Keratinocyte (primary cell): ENCODE measurements at regions not wholly inside any gene's neighbourhood (a gene's known extent, or its start where the extent isn't known, plus 50 kb on each side); places are given as distances from the start of the nearest gene placed in this dataset.

ENCODE experiments used
- DNase-seq: peaks from one replicate; pipeline ENCODE4 v3.0.0-alpha.2; 2011; ENCODE audit warnings: low read depth, missing footprints, low spot score
- FAIRE-seq: peaks from 2 replicates; lab custom pipeline; 2011; peaks lifted over from hg19 to GRCh38; lab: Jason Lieb, UNC
- H2AFZ ChIP-seq: 2 replicates; pipeline ENCODE4 v1.6.0; 2012; ENCODE audit warnings: low read length, control low read depth, inconsistent platforms; ENCODE audit not compliant: control insufficient read depth
- H3K27ac ChIP-seq: 2 replicates; pipeline ENCODE4 v1.5.1; 2011; ENCODE audit warnings: low read length; ENCODE audit not compliant: control insufficient read depth, insufficient read depth
- H3K27me3 ChIP-seq: 3 replicates; pipeline ENCODE4 v1.6.0; 2011; ENCODE audit warnings: low read length; ENCODE audit not compliant: control insufficient read depth, insufficient read depth; ENCODE audit errors: extremely low read depth
- H3K36me3 ChIP-seq, 2 experiments: 2 replicates in 1 of 2; 3 replicates in 1 of 2; pipeline ENCODE4 v1.5.1; 2011; ENCODE audit warnings: low read length in 2 of 2, mild to moderate bottlenecking in 1 of 2; ENCODE audit not compliant: control insufficient read depth in 2 of 2, insufficient read depth in 2 of 2; ENCODE audit errors: extremely low read depth in 1 of 2
- H3K4me1 ChIP-seq: 3 replicates; pipeline ENCODE4 v1.5.1; 2011; ENCODE audit warnings: low read length; ENCODE audit not compliant: control insufficient read depth, insufficient read depth; ENCODE audit errors: extremely low read depth
- H3K4me2 ChIP-seq: 3 replicates; pipeline ENCODE4 v1.6.0; 2011; ENCODE audit warnings: low read depth, low read length; ENCODE audit not compliant: control insufficient read depth, insufficient read depth; ENCODE audit errors: extremely low read depth
- H3K4me3 ChIP-seq, 3 experiments: fragments of 200-600 bp in 1 of 3; sonication (generic) in 1 of 3; 2 replicates in 2 of 3; 3 replicates in 1 of 3; pipeline ENCODE4 v1.5.1; 2011 to 2016; ENCODE audit warnings: low read length in 3 of 3, mild to moderate bottlenecking in 3 of 3, control low read depth in 2 of 3, inconsistent platforms in 1 of 3, low read depth in 1 of 3, mixed read lengths in 1 of 3, mixed run types in 1 of 3, moderate library complexity in 1 of 3; ENCODE audit not compliant: control insufficient read depth in 2 of 3, insufficient read depth in 2 of 3; ENCODE audit errors: extremely low read depth in 1 of 3
- H3K79me2 ChIP-seq: 2 replicates; pipeline ENCODE4 v1.6.0; 2012; ENCODE audit warnings: low read length; ENCODE audit not compliant: control insufficient read depth, insufficient read depth
- H3K9ac ChIP-seq: 3 replicates; pipeline ENCODE4 v1.6.0; 2011; ENCODE audit warnings: low read length; ENCODE audit not compliant: control insufficient read depth, insufficient read depth; ENCODE audit errors: extremely low read depth
- H3K9me1 ChIP-seq: 3 replicates; pipeline ENCODE4 v1.6.0; 2011; ENCODE audit warnings: low read length; ENCODE audit not compliant: control insufficient read depth, insufficient read depth; ENCODE audit errors: extremely low read depth
- H3K9me3 ChIP-seq: 2 replicates; pipeline ENCODE4 v1.5.1; 2012; ENCODE audit warnings: low read depth, low read length; ENCODE audit not compliant: control insufficient read depth
- H4K20me1 ChIP-seq: 3 replicates; pipeline ENCODE4 v1.6.0; 2011; ENCODE audit warnings: low read length; ENCODE audit not compliant: control insufficient read depth, insufficient read depth; ENCODE audit errors: extremely low read depth
- EZH2 ChIP-seq: IDR thresholded peaks from one replicate; pipeline ENCODE4 v1.6.1; 2012; ENCODE audit warnings: inconsistent platforms, mild to moderate bottlenecking, low read length, moderate library complexity
- dilution Hi-C: fragments of 300-500 bp; cut with MboI; formaldehyde crosslinking; loops from one replicate; pipeline ENCODE4 v1.7.0; 2020; ENCODE audit warnings: low sequenced_read_pairs; ENCODE audit not compliant: extremely low pct_ligation_motif_present
- TF ChIP-seq, protein P1 (sequence below), 3 experiments: IDR thresholded peaks in 1 of 3; conservative IDR thresholded peaks in 1 of 3; optimal IDR thresholded peaks in 1 of 3; 2 replicates in 2 of 3; 3 replicates in 1 of 3; pipeline versions ENCODE3 to v1.5.1; 2011; ENCODE audit warnings: low read length in 3 of 3, mild to moderate bottlenecking in 3 of 3, moderate library complexity in 2 of 3, control low read depth in 1 of 3, inconsistent platforms in 1 of 3; ENCODE audit not compliant: insufficient read depth in 2 of 3; ENCODE audit errors: extremely low read depth in 1 of 3

DNA sequence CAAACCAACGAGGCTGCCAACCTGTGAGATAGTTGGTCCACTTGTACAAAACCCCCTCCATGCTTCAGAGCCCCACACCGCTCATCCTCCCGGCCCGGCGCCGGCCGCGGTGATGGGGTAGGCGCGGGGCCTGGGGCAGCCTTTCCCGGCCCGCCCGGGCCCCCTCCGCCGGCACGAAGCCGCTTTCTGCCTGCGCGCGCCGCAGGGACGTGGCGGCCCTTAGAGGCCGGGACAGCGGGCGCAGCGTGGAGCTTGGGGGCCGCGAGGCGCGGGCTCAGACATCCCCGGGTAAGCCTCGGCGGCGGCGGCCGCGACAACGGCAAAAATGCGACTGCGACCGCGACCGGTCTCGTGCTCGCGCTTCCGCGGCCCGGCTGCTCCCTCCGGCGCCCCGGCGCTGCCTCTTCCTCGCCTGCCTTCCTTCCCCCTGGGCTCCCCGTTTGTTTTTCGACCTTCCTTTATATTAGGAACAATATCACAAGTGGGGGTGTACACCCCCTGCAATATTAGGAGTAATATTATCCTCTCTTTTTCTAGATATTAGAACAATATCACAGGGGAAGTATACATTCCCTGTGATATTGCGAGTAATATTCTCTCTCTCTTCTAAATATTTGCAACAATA lies 53.9 kb upstream of the CEACAM21 start:
- DNase-seq = no peak
- FAIRE-seq = no peak
- H3K4me1 ChIP-seq = no peaks in the 10 kb centered on the region
- no peak overlapping the region for H2AFZ ChIP-seq
- no peak overlapping the region for H3K4me3 ChIP-seq
- no peaks in the 10 kb centered on the region for H3K79me2 ChIP-seq
- no peak overlapping the region for H3K4me2 ChIP-seq
- no peak overlapping the region for H3K27ac ChIP-seq
- peaks cover 22% of the 10 kb centered on the region for H3K27me3 ChIP-seq
- no peak overlapping the region for H3K9ac ChIP-seq
- H4K20me1 ChIP-seq = no peaks in the 10 kb centered on the region
- no peaks in the 10 kb centered on the region for H3K9me3 ChIP-seq
- dilution Hi-C loops = no loop called here
- H3K9me1 ChIP-seq = no peaks in the 10 kb centered on the region
- TF ChIP-seq EZH2 = peak; percentile 78
- TF ChIP-seq, protein P1, sequence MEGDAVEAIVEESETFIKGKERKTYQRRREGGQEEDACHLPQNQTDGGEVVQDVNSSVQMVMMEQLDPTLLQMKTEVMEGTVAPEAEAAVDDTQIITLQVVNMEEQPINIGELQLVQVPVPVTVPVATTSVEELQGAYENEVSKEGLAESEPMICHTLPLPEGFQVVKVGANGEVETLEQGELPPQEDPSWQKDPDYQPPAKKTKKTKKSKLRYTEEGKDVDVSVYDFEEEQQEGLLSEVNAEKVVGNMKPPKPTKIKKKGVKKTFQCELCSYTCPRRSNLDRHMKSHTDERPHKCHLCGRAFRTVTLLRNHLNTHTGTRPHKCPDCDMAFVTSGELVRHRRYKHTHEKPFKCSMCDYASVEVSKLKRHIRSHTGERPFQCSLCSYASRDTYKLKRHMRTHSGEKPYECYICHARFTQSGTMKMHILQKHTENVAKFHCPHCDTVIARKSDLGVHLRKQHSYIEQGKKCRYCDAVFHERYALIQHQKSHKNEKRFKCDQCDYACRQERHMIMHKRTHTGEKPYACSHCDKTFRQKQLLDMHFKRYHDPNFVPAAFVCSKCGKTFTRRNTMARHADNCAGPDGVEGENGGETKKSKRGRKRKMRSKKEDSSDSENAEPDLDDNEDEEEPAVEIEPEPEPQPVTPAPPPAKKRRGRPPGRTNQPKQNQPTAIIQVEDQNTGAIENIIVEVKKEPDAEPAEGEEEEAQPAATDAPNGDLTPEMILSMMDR (optimal IDR thresholded peaks at IDR 0.05 in 1 of 3, IDR thresholded peaks at IDR 0.05 in 1 of 3, conservative IDR thresholded peaks at IDR 0.05 in 1 of 3; ENCODE audit: extremely low read depth in 1 of 3, insufficient read depth in 2 of 3, low read length in 3 of 3) = no peak
- no peaks in the 10 kb centered on the region for H3K36me3 ChIP-seq

DNA sequence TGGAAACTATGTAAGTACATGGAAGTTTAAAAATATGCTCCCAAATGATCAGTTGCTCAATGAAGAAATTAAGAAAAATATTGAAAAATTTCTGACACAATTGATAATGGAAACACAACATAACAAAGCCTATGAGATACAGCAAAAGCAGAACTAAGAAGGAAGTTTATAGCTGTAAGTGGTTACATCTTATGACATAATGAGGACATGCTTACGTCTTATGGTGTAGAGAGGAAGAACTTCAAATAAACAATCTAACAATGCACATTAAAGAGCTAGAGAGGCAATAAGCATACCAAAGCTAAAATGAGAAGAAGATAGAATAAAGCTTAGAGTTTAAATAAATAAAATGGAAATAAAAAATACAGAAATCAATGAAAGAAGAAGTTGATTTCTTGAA lies 50.0 kb upstream of the CEACAM21 start:
- TF ChIP-seq, protein P1 (optimal IDR thresholded peaks at IDR 0.05 in 1 of 3, IDR thresholded peaks at IDR 0.05 in 1 of 3, conservative IDR thresholded peaks at IDR 0.05 in 1 of 3; ENCODE audit: extremely low read depth in 1 of 3, insufficient read depth in 2 of 3, low read length in 3 of 3) = no peak
- no peak for TF ChIP-seq EZH2
- DNase-seq = no peak
- Histone ChIP-seq H4K20me1 (no peaks in the 10 kb centered on the region), H3K4me3 (no peak overlapping the region), H3K4me1 (no peaks in the 10 kb centered on the region), H3K27me3 (peaks cover 19% of the 10 kb centered on the region), H3K27ac (no peak overlapping the region), H3K4me2 (no peak overlapping the region), H3K9me3 (no peaks in the 10 kb centered on the region), H3K79me2 (no peaks in the 10 kb centered on the region), H2AFZ (no peak overlapping the region), H3K9ac (no peak overlapping the region), H3K9me1 (no peaks in the 10 kb centered on the region), H3K36me3 (no peaks in the 10 kb centered on the region)
- FAIRE-seq = no peak
- dilution Hi-C loops = no loop called here
